ENCODE measurements at regions not wholly inside any gene's neighbourhood (a gene's known extent, or its start where the extent isn't known, plus 50 kb on each side); places are given as distances from the start of the nearest gene placed in this dataset.

GRCh38 chr11:29676993-29677392, 339.8 kb downstream of the KCNA4 start:
- Histone ChIP-seq H3K36me3 (ENCODE audit: low read depth) (no peaks in the 10 kb centered on the region), H3K27me3 (replicated peaks; ENCODE audit: insufficient read depth) (no peaks in the 10 kb centered on the region), H3K4me3 (no peak overlapping the region), H3F3A (ENCODE audit: insufficient read depth) (no peaks in the 10 kb centered on the region), H2AFZ (no peak overlapping the region), H3K27ac (no peak overlapping the region), H3K9me2 (ENCODE audit: insufficient read depth) (no peaks in the 10 kb centered on the region), H3K9ac (no peak overlapping the region), H3K4me1 (ENCODE audit: insufficient read depth) (no peaks in the 10 kb centered on the region), H3K4me2 (ENCODE audit: unreplicated experiment) (no peak overlapping the region), H3K9me3 (ENCODE audit: low read depth) (no peaks in the 10 kb centered on the region), H3K79me2 (ENCODE audit: insufficient read depth) (no peaks in the 10 kb centered on the region), H4K20me1 (ENCODE audit: insufficient read depth) (no peaks in the 10 kb centered on the region)
- in situ Hi-C loops (cut with MboI), result no loop called here
- TF ChIP-seq EZH2 (IDR thresholded peaks at IDR 0.05; ENCODE audit: insufficient read depth, poor library complexity, severe bottlenecking) (no peak), EZH2phosphoT487 (IDR thresholded peaks at IDR 0.05; ENCODE audit: insufficient read depth, low read depth) (no peak)
- DNase-seq, result peak; percentile 20

GRCh38 chr11:29669310-29669709, 347.5 kb downstream of the KCNA4 start:
- H3K36me3 ChIP-seq (ENCODE audit: low read depth), result no peaks in the 10 kb centered on the region
- no peaks in the 10 kb centered on the region for H3K4me1 ChIP-seq (ENCODE audit: insufficient read depth)
- no peak overlapping the region for H3K4me2 ChIP-seq (ENCODE audit: unreplicated experiment)
- no peak for TF ChIP-seq EZH2phosphoT487 (IDR thresholded peaks at IDR 0.05; ENCODE audit: insufficient read depth, low read depth)
- no peak for TF ChIP-seq EZH2 (IDR thresholded peaks at IDR 0.05; ENCODE audit: insufficient read depth, poor library complexity, severe bottlenecking)
- no peaks in the 10 kb centered on the region for H3K79me2 ChIP-seq (ENCODE audit: insufficient read depth)
- H3K9me3 ChIP-seq (ENCODE audit: low read depth), result no peaks in the 10 kb centered on the region
- in situ Hi-C loops (cut with MboI), result no loop called here
- no peak overlapping the region for H3K4me3 ChIP-seq
- H3K9ac ChIP-seq, result no peak overlapping the region
- H4K20me1 ChIP-seq (ENCODE audit: insufficient read depth), result no peaks in the 10 kb centered on the region
- H2AFZ ChIP-seq, result no peak overlapping the region
- H3F3A ChIP-seq (ENCODE audit: insufficient read depth), result no peaks in the 10 kb centered on the region
- H3K9me2 ChIP-seq (ENCODE audit: insufficient read depth), result no peaks in the 10 kb centered on the region
- WGBS, 2 experiments (ENCODE audit: low coverage in 1 of 2, low lambda C conversion rate in 2 of 2, missing lambda C conversion rate in 2 of 2), result 18 to 20% methylated on average over 5 of the region's 5 CpGs
- no peak overlapping the region for H3K27ac ChIP-seq
- no peak for DNase-seq
- H3K27me3 ChIP-seq (replicated peaks; ENCODE audit: insufficient read depth), result no peaks in the 10 kb centered on the region

GRCh38 chr11:29657709-29658108, 359.1 kb downstream of the KCNA4 start:
- Histone ChIP-seq H3K9me2 (ENCODE audit: insufficient read depth) (no peaks in the 10 kb centered on the region), H3K27ac (no peak overlapping the region), H3K4me2 (ENCODE audit: unreplicated experiment) (no peak overlapping the region), H3K9ac (no peak overlapping the region), H3F3A (ENCODE audit: insufficient read depth) (no peaks in the 10 kb centered on the region), H3K4me1 (ENCODE audit: insufficient read depth) (no peaks in the 10 kb centered on the region), H3K79me2 (ENCODE audit: insufficient read depth) (no peaks in the 10 kb centered on the region), H2AFZ (no peak overlapping the region), H3K9me3 (ENCODE audit: low read depth) (no peaks in the 10 kb centered on the region), H4K20me1 (ENCODE audit: insufficient read depth) (no peaks in the 10 kb centered on the region), H3K4me3 (no peak overlapping the region), H3K36me3 (ENCODE audit: low read depth) (no peaks in the 10 kb centered on the region), H3K27me3 (replicated peaks; ENCODE audit: insufficient read depth) (no peaks in the 10 kb centered on the region)
- DNase-seq, result no peak
- in situ Hi-C loops (cut with MboI), result no loop called here
- WGBS, 2 experiments (ENCODE audit: low coverage in 1 of 2, low lambda C conversion rate in 2 of 2, missing lambda C conversion rate in 2 of 2), result 38 to 40% methylated on average over 2 of the region's 2 CpGs
- TF ChIP-seq EZH2phosphoT487 (IDR thresholded peaks at IDR 0.05; ENCODE audit: insufficient read depth, low read depth) (no peak), EZH2 (IDR thresholded peaks at IDR 0.05; ENCODE audit: insufficient read depth, poor library complexity, severe bottlenecking) (no peak)

GRCh38 chr11:29656597-29656996, 360.2 kb downstream of the KCNA4 start:
- no peak overlapping the region for H3K27ac ChIP-seq
- H3K9ac ChIP-seq, result no peak overlapping the region
- no peaks in the 10 kb centered on the region for H3K9me2 ChIP-seq (ENCODE audit: insufficient read depth)
- in situ Hi-C loops (cut with MboI), result no loop called here
- H3K79me2 ChIP-seq (ENCODE audit: insufficient read depth), result no peaks in the 10 kb centered on the region
- no peaks in the 10 kb centered on the region for H3K4me1 ChIP-seq (ENCODE audit: insufficient read depth)
- no peak overlapping the region for H3K4me2 ChIP-seq (ENCODE audit: unreplicated experiment)
- no peak for DNase-seq
- H3F3A ChIP-seq (ENCODE audit: insufficient read depth), result no peaks in the 10 kb centered on the region
- H4K20me1 ChIP-seq (ENCODE audit: insufficient read depth), result no peaks in the 10 kb centered on the region
- TF ChIP-seq EZH2phosphoT487 (IDR thresholded peaks at IDR 0.05; ENCODE audit: insufficient read depth, low read depth), result no peak
- no peak for TF ChIP-seq EZH2 (IDR thresholded peaks at IDR 0.05; ENCODE audit: insufficient read depth, poor library complexity, severe bottlenecking)
- H2AFZ ChIP-seq, result no peak overlapping the region
- WGBS, 2 experiments (ENCODE audit: low coverage in 1 of 2, low lambda C conversion rate in 2 of 2, missing lambda C conversion rate in 2 of 2), result 66 to 69% methylated on average over 3 of the region's 3 CpGs
- H3K36me3 ChIP-seq (ENCODE audit: low read depth), result no peaks in the 10 kb centered on the region
- H3K9me3 ChIP-seq (ENCODE audit: low read depth), result no peaks in the 10 kb centered on the region
- no peak overlapping the region for H3K4me3 ChIP-seq
- H3K27me3 ChIP-seq (replicated peaks; ENCODE audit: insufficient read depth), result no peaks in the 10 kb centered on the region

DNA sequence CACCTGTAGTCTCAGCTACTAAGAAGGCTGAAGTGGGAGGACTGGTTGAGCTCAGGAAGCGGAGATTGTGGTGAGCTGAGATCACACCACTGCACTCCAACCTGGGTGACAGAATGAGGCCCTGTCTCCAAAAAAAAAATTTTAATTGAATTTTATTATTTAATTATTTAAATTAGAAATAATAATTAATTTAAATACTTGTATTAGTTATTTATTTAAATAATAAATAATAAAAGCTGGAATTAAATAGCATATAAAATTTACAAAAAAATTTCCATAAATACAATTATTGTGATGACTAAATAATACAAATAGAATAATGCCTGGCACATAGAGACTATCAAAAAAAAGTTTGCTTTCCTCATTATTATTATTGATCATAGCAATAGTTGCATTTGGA, 371.5 kb downstream of the KCNA4 start:
- Histone ChIP-seq H3K79me2 (ENCODE audit: insufficient read depth) (no peaks in the 10 kb centered on the region), H3K9ac (no peak overlapping the region), H3K4me3 (no peak overlapping the region), H3K4me2 (ENCODE audit: unreplicated experiment) (no peak overlapping the region), H2AFZ (no peak overlapping the region), H3F3A (ENCODE audit: insufficient read depth) (no peaks in the 10 kb centered on the region; the same call in 1 of the 2 replicates), H3K27me3 (replicated peaks; ENCODE audit: insufficient read depth) (no peaks in the 10 kb centered on the region), H3K9me3 (ENCODE audit: low read depth) (no peaks in the 10 kb centered on the region), H3K36me3 (ENCODE audit: low read depth) (no peaks in the 10 kb centered on the region), H3K27ac (no peak overlapping the region), H4K20me1 (ENCODE audit: insufficient read depth) (no peaks in the 10 kb centered on the region), H3K9me2 (ENCODE audit: insufficient read depth) (no peaks in the 10 kb centered on the region), H3K4me1 (ENCODE audit: insufficient read depth) (no peaks in the 10 kb centered on the region)
- DNase-seq, result no peak
- 36 to 44% methylated on average over 1 of the region's 1 CpG for WGBS, 2 experiments (ENCODE audit: low coverage in 1 of 2, low lambda C conversion rate in 2 of 2, missing lambda C conversion rate in 2 of 2)
- in situ Hi-C loops (cut with MboI), result no loop called here
- TF ChIP-seq EZH2 (IDR thresholded peaks at IDR 0.05; ENCODE audit: insufficient read depth, poor library complexity, severe bottlenecking) (no peak), EZH2phosphoT487 (IDR thresholded peaks at IDR 0.05; ENCODE audit: insufficient read depth, low read depth) (no peak)
